ENCODE measurements at regions not wholly inside any gene's neighbourhood (a gene's known extent, or its start where the extent isn't known, plus 50 kb on each side); places are given as distances from the start of the nearest gene placed in this dataset.

DNA sequence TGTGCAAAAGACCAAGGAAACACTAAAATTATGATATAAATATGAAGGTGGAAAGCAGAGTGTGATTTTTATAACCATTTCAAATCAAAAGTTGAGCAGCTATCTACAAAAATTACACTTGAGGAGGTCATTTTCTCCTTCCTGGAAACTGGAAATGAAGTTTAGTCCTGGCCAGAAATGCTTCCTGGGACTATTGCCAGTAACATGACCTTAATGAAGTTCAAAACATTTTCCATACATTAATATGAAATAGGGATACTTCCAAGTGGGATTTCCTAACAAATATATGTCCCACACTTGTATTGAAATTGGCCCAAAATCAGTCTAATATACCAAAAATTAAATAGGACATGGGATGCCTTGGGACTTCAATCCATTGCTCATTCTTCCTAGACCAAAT is 1556.8 kb upstream of the MIR17HG start:
- H3K4me1 ChIP-seq (ENCODE audit: insufficient read depth), result no peaks in the 10 kb centered on the region
- no peak overlapping the region for H3K27ac ChIP-seq
- TF ChIP-seq EP300 (IDR thresholded peaks at IDR 0.05), result no peak
- no peak for TF ChIP-seq POLR2A (IDR thresholded peaks at IDR 0.05)
- TF ChIP-seq, protein P1, sequence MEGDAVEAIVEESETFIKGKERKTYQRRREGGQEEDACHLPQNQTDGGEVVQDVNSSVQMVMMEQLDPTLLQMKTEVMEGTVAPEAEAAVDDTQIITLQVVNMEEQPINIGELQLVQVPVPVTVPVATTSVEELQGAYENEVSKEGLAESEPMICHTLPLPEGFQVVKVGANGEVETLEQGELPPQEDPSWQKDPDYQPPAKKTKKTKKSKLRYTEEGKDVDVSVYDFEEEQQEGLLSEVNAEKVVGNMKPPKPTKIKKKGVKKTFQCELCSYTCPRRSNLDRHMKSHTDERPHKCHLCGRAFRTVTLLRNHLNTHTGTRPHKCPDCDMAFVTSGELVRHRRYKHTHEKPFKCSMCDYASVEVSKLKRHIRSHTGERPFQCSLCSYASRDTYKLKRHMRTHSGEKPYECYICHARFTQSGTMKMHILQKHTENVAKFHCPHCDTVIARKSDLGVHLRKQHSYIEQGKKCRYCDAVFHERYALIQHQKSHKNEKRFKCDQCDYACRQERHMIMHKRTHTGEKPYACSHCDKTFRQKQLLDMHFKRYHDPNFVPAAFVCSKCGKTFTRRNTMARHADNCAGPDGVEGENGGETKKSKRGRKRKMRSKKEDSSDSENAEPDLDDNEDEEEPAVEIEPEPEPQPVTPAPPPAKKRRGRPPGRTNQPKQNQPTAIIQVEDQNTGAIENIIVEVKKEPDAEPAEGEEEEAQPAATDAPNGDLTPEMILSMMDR (IDR thresholded peaks at IDR 0.05), result no peak
- H3K27me3 ChIP-seq, result no peaks in the 10 kb centered on the region
- intact Hi-C loops (cut with DNase I), result no loop called here
- DNase-seq, result no peak
- no peaks in the 10 kb centered on the region for H3K36me3 ChIP-seq
- no peak overlapping the region for H3K4me3 ChIP-seq
- no peaks in the 10 kb centered on the region for H3K9me3 ChIP-seq

DNA sequence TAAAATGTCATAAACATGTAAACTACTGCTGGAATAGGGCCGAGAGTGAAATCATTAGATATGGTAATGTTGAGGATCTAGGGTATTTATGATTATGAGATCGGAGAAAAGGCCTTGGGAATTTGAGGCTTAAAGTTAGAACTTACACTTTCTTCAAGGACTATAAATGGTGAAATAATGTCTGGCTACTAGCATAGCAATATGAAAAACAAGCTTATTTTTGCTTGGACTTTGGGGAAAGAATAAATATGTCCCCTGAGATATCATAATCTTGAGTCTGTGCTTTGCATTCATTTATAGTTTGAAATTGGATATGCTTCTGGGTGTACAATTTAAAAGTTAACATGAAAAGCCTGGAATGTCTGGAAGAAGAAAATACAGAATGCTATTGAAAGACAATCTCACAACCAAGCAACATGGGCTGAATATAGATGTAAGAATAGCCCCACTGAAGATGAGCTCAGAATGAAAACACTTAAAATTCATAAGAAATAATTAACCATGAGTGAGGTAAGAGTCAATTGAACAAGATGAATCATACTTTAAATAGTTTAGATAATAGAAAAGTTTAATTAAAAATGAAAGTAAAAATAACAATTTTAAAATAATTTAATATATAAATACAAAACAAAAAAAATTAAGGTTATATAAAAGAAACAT is 1555.4 kb upstream of the MIR17HG start:
- H3K36me3 ChIP-seq, result no peaks in the 10 kb centered on the region
- H3K4me1 ChIP-seq (ENCODE audit: insufficient read depth), result no peaks in the 10 kb centered on the region
- no peaks in the 10 kb centered on the region for H3K9me3 ChIP-seq
- intact Hi-C loops (cut with DNase I), result no loop called here
- 55 to 66% (median 62%) methylated on average over 2 of the region's 2 CpGs for WGBS, 3 donors
- no peaks in the 10 kb centered on the region for H3K27me3 ChIP-seq
- no peak overlapping the region for H3K27ac ChIP-seq
- TF ChIP-seq, protein P1 (IDR thresholded peaks at IDR 0.05), result no peak
- H3K4me3 ChIP-seq, result no peak overlapping the region
- DNase-seq, result no peak

DNA sequence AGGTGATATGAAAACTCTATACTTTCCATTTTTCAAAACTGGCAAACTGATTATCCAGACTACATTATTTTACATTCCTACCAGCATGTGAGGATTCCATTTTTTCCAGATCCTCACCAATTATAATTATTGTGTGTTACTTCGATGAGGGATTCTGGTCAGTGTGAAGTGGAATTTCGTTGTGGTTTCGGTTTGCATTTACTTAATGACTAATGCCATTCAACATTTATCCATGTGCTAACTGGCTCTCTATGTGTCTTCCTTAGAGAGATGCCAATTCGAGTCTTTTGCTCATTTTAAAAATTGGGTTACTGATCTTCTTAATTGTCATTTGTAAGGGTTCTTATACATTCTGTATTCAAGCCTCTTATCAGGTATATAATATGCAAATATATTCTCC is 1551.3 kb upstream of the MIR17HG start:
- intact Hi-C loops (cut with DNase I), result no loop called here
- WGBS, 3 donors, result 89% methylated on average over 4 of the region's 4 CpGs

DNA sequence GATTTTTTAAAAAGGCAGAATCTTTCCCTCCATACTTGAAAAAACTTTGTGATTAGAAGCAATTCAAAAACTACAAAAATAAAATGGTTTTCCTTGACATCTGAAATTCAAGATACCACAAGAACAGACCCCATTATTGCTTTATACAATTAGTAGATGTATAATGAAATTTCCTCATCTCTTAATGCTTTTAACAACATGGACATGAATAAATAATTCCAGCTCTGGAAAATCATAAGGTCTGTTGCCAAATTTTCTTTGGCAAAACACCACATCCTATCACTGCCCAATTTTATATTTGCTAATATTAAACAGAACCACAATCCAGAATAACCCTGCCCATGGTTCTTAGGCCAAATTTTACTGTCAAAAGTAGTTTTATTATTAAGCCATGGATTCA is 1543.6 kb upstream of the MIR17HG start:
- Histone ChIP-seq H3K27me3 (no peaks in the 10 kb centered on the region), H3K36me3 (no peaks in the 10 kb centered on the region), H3K9me3 (no peaks in the 10 kb centered on the region), H3K4me1 (ENCODE audit: insufficient read depth) (no peaks in the 10 kb centered on the region), H3K4me3 (no peak overlapping the region), H3K27ac (no peak overlapping the region)
- intact Hi-C loops (cut with DNase I), result no loop called here
- TF ChIP-seq, protein P1 (IDR thresholded peaks at IDR 0.05), result no peak
- TF ChIP-seq EP300 (IDR thresholded peaks at IDR 0.05) (no peak), POLR2A (IDR thresholded peaks at IDR 0.05) (no peak)
- DNase-seq, result no peak

More for the DNA sequence above, 1551.3 kb upstream of the MIR17HG start:
- no peaks in the 10 kb centered on the region for H3K9me3 ChIP-seq
- no peak for DNase-seq
- no peaks in the 10 kb centered on the region for H3K27me3 ChIP-seq
- H3K36me3 ChIP-seq, result no peaks in the 10 kb centered on the region
- no peak overlapping the region for H3K4me3 ChIP-seq
- TF ChIP-seq, protein P1 (IDR thresholded peaks at IDR 0.05), result no peak
- no peak for TF ChIP-seq POLR2A (IDR thresholded peaks at IDR 0.05)
- no peak for TF ChIP-seq EP300 (IDR thresholded peaks at IDR 0.05)
- no peaks in the 10 kb centered on the region for H3K4me1 ChIP-seq (ENCODE audit: insufficient read depth)
- no peak overlapping the region for H3K27ac ChIP-seq

Data from ovary (tissue), 7 donors.